ENCODE measurements at regions not wholly inside any gene's neighbourhood (a gene's known extent, or its start where the extent isn't known, plus 50 kb on each side); places are given as distances from the start of the nearest gene placed in this dataset.
"Not testable (repeated sequence)": the region's sequence is repeated elsewhere in the genome, so short reads cannot be mapped to it uniquely, and the experiment has no call there.

DNA sequence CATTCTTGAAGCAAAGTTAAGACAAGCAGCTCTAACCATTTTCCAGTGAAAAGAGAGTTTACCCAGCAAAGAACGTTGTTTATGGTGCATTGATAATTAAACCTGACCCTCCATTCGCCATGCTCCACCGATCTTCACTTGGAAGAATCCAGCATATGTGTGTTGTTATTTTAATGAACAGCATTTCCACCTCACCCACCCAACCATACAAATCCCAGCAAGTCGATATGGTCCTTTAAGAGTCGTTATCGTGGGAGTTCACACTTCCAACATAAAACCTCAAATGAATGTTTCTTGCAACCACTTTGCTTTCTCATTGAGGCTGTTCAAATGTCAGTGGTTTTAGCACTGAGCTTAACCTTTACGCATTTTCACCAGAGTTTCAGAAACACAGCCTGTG lies 147.4 kb upstream of the LDB2 start:
- Mint-ChIP-seq H3K4me3 (no peak overlapping the region), H3K27me3 (no peaks in the 10 kb centered on the region), H3K9me3 (no peaks in the 10 kb centered on the region), H3K36me3 (ENCODE audit: low read depth) (no peaks in the 10 kb centered on the region), H3K27ac (no peak overlapping the region), H3K4me1 (no peaks in the 10 kb centered on the region)
- intact Hi-C loops (cut with micrococcal nuclease), result no loop called here
- no peak for DNase-seq

DNA sequence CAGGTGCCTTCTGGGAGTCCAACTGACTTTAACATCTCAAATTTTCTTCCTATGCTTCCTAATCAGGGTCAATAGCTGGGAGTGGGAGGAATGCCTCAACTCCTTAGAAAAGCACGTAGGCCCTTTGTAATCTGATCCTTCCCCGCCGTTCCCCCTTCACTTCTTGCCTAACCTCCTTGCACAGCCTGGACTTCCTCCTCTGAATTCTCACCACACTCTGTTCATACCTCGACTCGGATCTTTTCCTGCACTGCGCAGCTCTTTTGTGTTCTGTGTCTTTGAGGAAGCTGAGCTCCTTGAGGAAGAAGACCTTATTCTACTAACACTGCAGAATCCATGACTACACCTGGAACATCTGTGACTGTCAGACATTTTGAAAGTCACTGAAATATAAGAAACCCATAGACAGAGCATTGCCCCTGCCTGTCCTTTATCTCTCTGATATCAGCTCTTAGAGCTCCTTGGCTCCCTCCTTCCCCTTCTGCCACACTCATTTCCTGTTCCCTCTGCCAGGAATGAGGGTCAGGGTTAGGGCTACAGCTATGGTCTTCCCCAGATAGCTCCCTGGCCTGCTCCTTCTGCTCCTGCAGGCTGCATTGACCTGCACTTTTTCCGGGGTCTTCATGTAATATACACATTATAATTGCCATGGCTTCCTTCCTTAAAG lies 140.2 kb upstream of the LDB2 start:
- no peaks in the 10 kb centered on the region for H3K9me3 Mint-ChIP-seq
- no peaks in the 10 kb centered on the region for H3K4me1 Mint-ChIP-seq
- H3K4me3 Mint-ChIP-seq, result no peak overlapping the region
- intact Hi-C loops (cut with micrococcal nuclease), result no loop called here
- H3K27me3 Mint-ChIP-seq, result peaks cover 2% of the 10 kb centered on the region
- H3K36me3 Mint-ChIP-seq (ENCODE audit: low read depth), result no peaks in the 10 kb centered on the region
- no peak overlapping the region for H3K27ac Mint-ChIP-seq
- DNase-seq, result no peak

DNA sequence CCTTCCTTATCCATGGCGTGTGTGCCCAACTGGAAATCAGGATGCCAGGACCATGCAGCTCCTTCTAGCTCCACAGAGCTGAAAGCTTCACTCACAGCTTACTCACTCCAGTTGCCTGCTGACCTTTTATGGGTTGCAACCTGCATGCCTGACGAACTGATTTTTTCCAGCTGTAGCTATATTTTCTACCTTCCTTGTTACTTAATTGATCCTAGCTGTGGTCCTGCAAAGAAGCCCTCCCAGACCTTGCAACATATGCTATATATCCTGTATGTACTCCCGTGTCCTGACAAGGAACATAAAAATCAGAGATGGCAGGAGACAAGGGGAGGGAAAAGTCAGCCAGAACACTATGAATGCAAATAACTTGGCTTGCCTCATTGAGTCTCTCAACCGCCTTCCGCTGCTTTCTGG lies 135.3 kb upstream of the LDB2 start:
- H3K4me3 Mint-ChIP-seq, result no peak overlapping the region
- no peaks in the 10 kb centered on the region for H3K36me3 Mint-ChIP-seq (ENCODE audit: low read depth)
- peaks cover 2% of the 10 kb centered on the region for H3K27me3 Mint-ChIP-seq
- no peak overlapping the region for H3K27ac Mint-ChIP-seq
- no peaks in the 10 kb centered on the region for H3K9me3 Mint-ChIP-seq
- H3K4me1 Mint-ChIP-seq, result no peaks in the 10 kb centered on the region
- intact Hi-C loops (cut with micrococcal nuclease), result no loop called here
- DNase-seq, result no peak

DNA sequence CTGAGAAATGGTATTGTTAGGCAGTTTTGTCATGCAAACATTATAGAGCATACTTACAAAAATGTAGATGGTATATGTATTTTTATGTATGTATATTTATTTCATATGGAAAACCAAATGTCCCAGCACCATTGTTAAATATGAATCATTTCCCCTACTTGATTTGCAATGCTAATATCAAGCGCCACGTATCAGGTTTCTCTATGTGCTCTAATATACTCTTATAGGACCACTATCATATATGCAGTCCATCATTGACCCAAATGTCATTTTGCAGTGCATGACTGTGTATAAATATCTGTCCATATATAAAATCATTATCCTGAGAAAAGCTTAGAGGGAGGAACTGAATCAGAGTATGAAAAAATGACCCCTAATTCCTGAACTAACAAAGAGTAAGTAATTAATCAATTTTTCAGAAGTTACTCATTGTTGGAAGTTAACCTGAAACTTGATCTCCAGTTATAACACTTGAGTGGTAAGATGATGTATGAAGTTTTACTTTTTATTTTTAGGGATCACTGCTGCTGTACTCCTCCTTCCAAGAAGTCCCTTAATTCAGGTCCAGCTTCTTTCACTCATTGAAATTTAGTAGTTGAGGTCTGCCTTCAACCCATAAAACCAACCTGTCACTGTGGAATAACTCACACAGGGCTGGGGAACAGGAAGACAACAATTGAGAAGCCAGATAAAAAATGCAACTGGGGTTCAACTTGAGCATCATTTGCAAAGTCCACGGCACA lies 134.8 kb upstream of the LDB2 start:
- no peaks in the 10 kb centered on the region for H3K27me3 Mint-ChIP-seq
- no peak overlapping the region for H3K27ac Mint-ChIP-seq
- no peak for DNase-seq
- no peaks in the 10 kb centered on the region for H3K36me3 Mint-ChIP-seq (ENCODE audit: low read depth)
- H3K9me3 Mint-ChIP-seq, result no peaks in the 10 kb centered on the region
- intact Hi-C loops (cut with micrococcal nuclease), result no loop called here
- no peak overlapping the region for H3K4me3 Mint-ChIP-seq
- H3K4me1 Mint-ChIP-seq, result no peaks in the 10 kb centered on the region

DNA sequence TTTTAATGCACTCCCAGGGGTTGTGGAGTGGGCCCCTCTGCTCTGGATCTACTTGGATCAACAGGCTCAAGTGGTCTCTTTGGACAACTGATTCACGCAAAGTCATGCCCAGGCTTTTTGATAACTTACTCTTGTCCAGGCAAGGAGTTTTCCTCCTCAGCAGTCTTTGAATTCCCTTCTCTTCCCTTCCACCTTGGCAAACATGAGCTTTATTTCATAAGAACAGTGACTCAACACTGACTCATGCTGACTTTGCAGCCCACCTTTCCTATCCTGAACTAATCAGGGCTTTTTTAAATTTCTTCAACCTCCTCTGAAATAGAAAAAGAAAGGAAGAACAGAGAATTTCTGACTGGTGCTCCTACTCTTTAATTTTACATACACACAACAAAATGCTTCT lies 132.1 kb upstream of the LDB2 start:
- no peak overlapping the region for H3K27ac Mint-ChIP-seq
- H3K9me3 Mint-ChIP-seq, result no peaks in the 10 kb centered on the region
- peaks cover 2% of the 10 kb centered on the region for H3K27me3 Mint-ChIP-seq
- no peaks in the 10 kb centered on the region for H3K4me1 Mint-ChIP-seq
- DNase-seq, result no peak
- no peak overlapping the region for H3K4me3 Mint-ChIP-seq
- no peaks in the 10 kb centered on the region for H3K36me3 Mint-ChIP-seq (ENCODE audit: low read depth)
- intact Hi-C loops (cut with micrococcal nuclease), result no loop called here

DNA sequence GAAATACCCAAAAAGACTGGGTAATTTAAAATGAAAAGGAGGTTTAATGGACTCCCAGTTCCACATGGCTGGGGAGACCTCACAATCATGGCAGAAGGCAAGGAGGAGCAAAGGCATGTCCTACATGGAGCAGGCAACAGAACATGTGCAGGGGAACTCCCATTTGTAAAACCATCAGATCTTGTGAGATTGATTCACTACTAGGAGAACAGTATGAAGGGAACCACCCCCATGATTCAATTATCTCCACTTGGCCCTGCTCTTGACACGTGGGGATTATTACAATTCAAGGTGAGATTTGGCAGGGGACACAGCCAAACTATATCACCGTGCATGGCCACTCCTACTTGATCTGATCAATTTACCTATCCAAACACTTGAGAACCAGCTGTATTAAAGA lies 131.5 kb upstream of the LDB2 start:
- H3K9me3 Mint-ChIP-seq, result no peaks in the 10 kb centered on the region
- no peak for DNase-seq
- no peaks in the 10 kb centered on the region for H3K4me1 Mint-ChIP-seq
- intact Hi-C loops (cut with micrococcal nuclease), result no loop called here
- peaks cover 2% of the 10 kb centered on the region for H3K27me3 Mint-ChIP-seq
- H3K4me3 Mint-ChIP-seq, result no peak overlapping the region
- H3K27ac Mint-ChIP-seq, result no peak overlapping the region
- no peaks in the 10 kb centered on the region for H3K36me3 Mint-ChIP-seq (ENCODE audit: low read depth)

DNA sequence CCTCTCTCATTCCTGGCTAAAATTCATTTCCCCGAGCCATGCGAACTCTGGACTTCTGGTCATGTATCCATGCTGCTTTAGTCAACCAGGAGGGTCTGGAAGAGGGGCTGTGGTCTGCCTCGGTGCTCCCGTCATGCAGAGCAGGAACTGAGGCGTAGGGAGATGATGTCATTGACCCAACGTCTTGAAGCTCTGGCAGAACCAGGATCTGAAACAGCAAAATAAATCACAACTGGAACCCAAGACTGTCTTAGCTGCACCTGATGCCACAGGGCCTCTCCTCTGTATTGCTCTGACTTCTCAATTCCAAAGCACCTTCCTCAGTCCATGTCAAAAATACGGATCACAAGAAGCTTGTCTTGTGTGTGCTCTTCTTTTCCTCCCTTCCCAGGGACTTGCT lies 131.0 kb upstream of the LDB2 start:
- Mint-ChIP-seq H3K36me3 (ENCODE audit: low read depth) (no peaks in the 10 kb centered on the region), H3K4me3 (no peak overlapping the region), H3K27me3 (peaks cover 2% of the 10 kb centered on the region), H3K27ac (no peak overlapping the region), H3K4me1 (no peaks in the 10 kb centered on the region), H3K9me3 (no peaks in the 10 kb centered on the region)
- no peak for DNase-seq
- intact Hi-C loops (cut with micrococcal nuclease), result no loop called here

DNA sequence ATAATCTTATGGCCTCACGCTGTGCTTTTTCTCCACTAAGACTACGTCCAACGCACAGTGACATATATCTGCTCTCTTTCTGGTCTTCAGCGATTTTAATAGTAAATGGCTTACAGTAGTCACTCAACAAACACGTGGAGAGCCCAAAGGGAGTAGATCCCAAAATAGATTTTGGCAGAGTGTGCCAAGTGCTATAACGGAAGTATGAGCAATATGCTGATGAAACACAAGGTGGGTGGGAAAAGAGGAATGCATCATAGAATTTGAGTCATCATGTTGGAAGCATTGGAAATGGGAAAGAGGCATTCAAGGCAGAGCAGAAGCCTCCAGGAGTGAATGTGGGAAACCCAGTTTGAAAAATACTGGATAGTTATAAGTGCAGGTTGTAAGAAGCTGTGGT lies 129.1 kb upstream of the LDB2 start:
- no peak overlapping the region for H3K27ac Mint-ChIP-seq
- no peak overlapping the region for H3K4me3 Mint-ChIP-seq
- H3K9me3 Mint-ChIP-seq, result no peaks in the 10 kb centered on the region
- H3K36me3 Mint-ChIP-seq (ENCODE audit: low read depth), result no peaks in the 10 kb centered on the region
- H3K4me1 Mint-ChIP-seq, result no peaks in the 10 kb centered on the region
- intact Hi-C loops (cut with micrococcal nuclease), result no loop called here
- DNase-seq, result no peak
- peaks cover 2% of the 10 kb centered on the region for H3K27me3 Mint-ChIP-seq

DNA sequence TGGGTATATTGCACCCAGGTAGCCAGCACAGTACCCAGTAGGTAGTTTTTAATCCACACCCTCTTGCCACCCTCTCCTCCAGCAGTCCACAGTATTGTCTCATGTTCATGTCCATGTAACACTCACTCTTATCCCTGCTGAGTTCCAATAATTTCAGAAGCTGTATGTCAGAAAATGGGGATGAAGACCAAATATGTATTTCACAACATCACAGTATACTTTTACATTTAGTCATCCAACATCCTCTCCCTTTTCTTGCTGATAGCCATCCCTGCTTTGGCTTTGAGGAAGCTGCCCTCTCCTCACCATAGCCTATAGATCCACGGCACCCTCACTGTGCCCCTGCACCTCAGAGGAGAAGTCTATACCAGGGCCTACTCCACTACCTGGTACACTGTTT lies 126.0 kb upstream of the LDB2 start:
- H3K27ac Mint-ChIP-seq, result no peak overlapping the region
- no peaks in the 10 kb centered on the region for H3K9me3 Mint-ChIP-seq
- H3K4me1 Mint-ChIP-seq, result no peaks in the 10 kb centered on the region
- intact Hi-C loops (cut with micrococcal nuclease), result no loop called here
- H3K36me3 Mint-ChIP-seq (ENCODE audit: low read depth), result no peaks in the 10 kb centered on the region
- DNase-seq, result no peak
- peaks cover 2% of the 10 kb centered on the region for H3K27me3 Mint-ChIP-seq
- no peak overlapping the region for H3K4me3 Mint-ChIP-seq

DNA sequence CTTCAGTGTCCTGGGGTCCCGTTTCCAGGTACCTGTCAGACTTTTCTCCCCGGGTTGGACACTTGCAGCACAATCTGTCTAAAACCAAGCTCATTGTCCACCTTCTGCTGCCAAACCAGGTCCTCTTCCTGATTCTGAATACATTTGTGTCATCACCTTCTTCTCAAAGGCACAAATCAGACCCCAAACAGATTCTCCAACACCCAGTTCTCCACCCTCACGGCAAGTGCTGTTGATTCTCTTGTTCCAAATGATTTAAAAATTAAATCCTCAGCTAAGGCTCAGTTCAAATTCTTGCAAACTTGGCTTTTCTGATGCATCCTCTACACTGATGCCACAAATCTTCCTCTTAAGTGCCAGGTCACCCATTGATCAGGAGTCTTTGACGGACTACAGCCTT lies 122.5 kb upstream of the LDB2 start:
- intact Hi-C loops (cut with micrococcal nuclease), result no loop called here
- no peaks in the 10 kb centered on the region for H3K36me3 Mint-ChIP-seq (ENCODE audit: low read depth)
- no peaks in the 10 kb centered on the region for H3K9me3 Mint-ChIP-seq
- no peaks in the 10 kb centered on the region for H3K27me3 Mint-ChIP-seq
- no peak for DNase-seq
- H3K27ac Mint-ChIP-seq, result no peak overlapping the region
- no peak overlapping the region for H3K4me3 Mint-ChIP-seq
- no peaks in the 10 kb centered on the region for H3K4me1 Mint-ChIP-seq

DNA sequence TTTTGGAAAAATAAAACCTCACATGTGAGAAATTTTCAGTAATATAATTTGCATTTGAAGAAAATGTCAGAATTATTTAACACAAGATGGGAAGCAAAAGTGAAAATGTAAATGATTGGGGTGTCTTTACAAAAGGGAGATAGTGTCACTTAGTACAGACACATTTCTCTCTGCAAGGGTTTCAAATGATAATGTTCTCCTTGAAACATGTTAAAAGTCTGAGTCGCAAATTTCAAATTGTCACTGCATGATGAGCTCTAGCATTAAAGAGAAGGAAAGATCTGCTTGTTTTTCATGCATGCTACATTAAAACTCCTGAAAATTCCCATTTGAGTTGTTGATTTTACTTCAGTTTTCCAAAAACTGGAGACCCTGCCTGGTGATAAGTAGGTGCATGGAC lies 122.0 kb upstream of the LDB2 start:
- H3K27me3 Mint-ChIP-seq, result no peaks in the 10 kb centered on the region
- H3K9me3 Mint-ChIP-seq, result no peaks in the 10 kb centered on the region
- no peak overlapping the region for H3K27ac Mint-ChIP-seq
- no peak for DNase-seq
- no peaks in the 10 kb centered on the region for H3K36me3 Mint-ChIP-seq (ENCODE audit: low read depth)
- H3K4me1 Mint-ChIP-seq, result no peaks in the 10 kb centered on the region
- H3K4me3 Mint-ChIP-seq, result no peak overlapping the region
- intact Hi-C loops (cut with micrococcal nuclease), result no loop called here

DNA sequence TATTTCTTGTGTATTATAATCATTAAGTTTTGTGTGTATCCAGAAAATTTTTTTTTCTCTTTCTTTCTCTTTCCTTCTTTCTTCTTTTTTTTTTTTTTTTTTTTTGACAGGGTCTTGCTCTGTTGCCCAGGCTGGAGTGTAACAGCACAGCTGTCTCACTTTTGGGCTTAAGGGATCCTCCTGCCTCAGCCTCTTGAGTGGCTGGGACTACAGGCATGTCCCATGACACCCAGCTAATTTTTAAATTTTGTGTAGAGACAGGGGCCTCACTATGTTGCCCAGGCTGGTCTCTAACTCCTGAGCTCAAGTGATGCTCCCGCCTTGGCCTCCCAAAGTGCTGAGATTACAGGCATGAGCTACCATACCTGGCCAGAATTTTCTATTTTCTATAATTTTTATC lies 120.2 kb upstream of the LDB2 start:
- H3K4me1 Mint-ChIP-seq; H3K27me3 Mint-ChIP-seq; H3K27ac Mint-ChIP-seq; H3K9me3 Mint-ChIP-seq; H3K36me3 Mint-ChIP-seq (ENCODE audit: low read depth); DNase-seq; intact Hi-C loops (cut with micrococcal nuclease); H3K4me3 Mint-ChIP-seq: not testable (repeated sequence)

DNA sequence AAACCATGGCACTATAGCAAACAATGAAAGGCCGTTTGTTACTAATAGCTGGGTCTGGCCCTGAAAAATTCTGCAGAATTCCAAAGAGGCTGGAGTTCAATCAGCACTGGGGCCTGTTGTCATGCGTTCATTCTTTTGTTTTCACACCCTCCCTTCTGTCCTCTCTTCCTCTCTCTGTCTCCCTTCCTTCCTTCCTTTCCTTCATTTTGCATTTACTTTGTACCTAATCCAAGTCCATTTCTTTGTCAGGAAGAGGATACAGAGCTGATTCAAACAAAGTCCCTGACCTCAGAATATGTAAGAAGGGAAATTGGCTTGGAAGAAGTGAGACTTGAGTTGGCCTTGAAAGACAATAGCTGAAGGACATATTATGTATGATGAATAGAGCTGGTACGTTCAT lies 119.6 kb upstream of the LDB2 start:
- Mint-ChIP-seq H3K27me3 (no peaks in the 10 kb centered on the region), H3K27ac (no peak overlapping the region), H3K4me3 (no peak overlapping the region), H3K9me3 (no peaks in the 10 kb centered on the region), H3K4me1 (no peaks in the 10 kb centered on the region), H3K36me3 (ENCODE audit: low read depth) (no peaks in the 10 kb centered on the region)
- DNase-seq, result no peak
- intact Hi-C loops (cut with micrococcal nuclease), result no loop called here

DNA sequence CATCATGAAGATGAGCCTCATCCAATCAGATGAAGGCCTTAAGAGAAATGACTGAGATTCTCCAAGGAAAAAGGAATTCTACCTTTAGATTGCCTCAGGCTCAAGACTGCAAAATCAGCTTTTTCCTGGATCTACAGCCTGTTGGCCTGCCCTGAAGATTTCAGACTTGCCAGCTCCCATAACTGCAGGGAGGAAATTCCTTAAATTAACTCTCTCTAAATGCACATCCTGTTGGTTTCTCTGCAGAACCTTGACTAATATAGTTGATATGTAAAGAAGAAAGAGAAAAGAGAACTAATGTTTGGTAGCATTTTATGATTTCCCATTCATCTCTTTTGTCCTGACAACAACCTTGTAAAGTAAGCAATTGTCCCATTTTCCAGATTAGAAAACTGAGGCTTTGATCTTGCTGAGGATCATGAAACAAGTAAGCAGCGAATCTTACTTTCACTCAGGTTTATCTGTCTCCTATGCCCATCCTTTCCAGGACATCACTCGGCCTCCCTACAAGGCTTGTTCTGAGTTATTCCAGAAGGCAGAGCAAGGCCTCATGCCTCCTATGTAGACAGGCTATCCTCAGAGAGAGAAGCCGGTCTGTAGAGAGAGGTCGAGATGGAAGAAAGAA lies 115.0 kb upstream of the LDB2 start:
- DNase-seq, result no peak
- no peaks in the 10 kb centered on the region for H3K9me3 Mint-ChIP-seq
- no peaks in the 10 kb centered on the region for H3K4me1 Mint-ChIP-seq
- no peak overlapping the region for H3K27ac Mint-ChIP-seq
- H3K27me3 Mint-ChIP-seq, result no peaks in the 10 kb centered on the region
- H3K4me3 Mint-ChIP-seq, result no peak overlapping the region
- intact Hi-C loops (cut with micrococcal nuclease), result no loop called here
- H3K36me3 Mint-ChIP-seq (ENCODE audit: low read depth), result no peaks in the 10 kb centered on the region

Measured in activated CD4-positive, alpha-beta T cell treated with anti-CD3 and anti-CD28 coated beads, Interleukin-2, amount 10 ng/mL, durations not matched to agents 24 days and 14 days (primary cell).